AG10803 (cell line): ENCODE measurements at regions not wholly inside any gene's neighbourhood (a gene's known extent, or its start where the extent isn't known, plus 50 kb on each side); places are given as distances from the start of the nearest gene placed in this dataset.

Experiments
- DNase-seq: peaks from one replicate; pipeline ENCODE4 v3.0.0; 2010; ENCODE audit warnings: low read depth
- H3K4me3 ChIP-seq: 2 replicates; pipeline ENCODE4 v1.5.1; 2011; ENCODE audit warnings: mild to moderate bottlenecking, low read length, control low read depth
- TF ChIP-seq, protein P1 (sequence below): conservative IDR thresholded peaks from 2 replicates; pipeline ENCODE4 v1.5.1; 2011; ENCODE audit warnings: mild to moderate bottlenecking, low read length, control low read depth, inconsistent platforms

GRCh38 chr18:29309366-29309765 lies 1132.4 kb upstream of the CDH2 start:
- no peak for DNase-seq
- H3K4me3 ChIP-seq = no peak overlapping the region
- TF ChIP-seq, protein P1, sequence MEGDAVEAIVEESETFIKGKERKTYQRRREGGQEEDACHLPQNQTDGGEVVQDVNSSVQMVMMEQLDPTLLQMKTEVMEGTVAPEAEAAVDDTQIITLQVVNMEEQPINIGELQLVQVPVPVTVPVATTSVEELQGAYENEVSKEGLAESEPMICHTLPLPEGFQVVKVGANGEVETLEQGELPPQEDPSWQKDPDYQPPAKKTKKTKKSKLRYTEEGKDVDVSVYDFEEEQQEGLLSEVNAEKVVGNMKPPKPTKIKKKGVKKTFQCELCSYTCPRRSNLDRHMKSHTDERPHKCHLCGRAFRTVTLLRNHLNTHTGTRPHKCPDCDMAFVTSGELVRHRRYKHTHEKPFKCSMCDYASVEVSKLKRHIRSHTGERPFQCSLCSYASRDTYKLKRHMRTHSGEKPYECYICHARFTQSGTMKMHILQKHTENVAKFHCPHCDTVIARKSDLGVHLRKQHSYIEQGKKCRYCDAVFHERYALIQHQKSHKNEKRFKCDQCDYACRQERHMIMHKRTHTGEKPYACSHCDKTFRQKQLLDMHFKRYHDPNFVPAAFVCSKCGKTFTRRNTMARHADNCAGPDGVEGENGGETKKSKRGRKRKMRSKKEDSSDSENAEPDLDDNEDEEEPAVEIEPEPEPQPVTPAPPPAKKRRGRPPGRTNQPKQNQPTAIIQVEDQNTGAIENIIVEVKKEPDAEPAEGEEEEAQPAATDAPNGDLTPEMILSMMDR = no peak

DNA sequence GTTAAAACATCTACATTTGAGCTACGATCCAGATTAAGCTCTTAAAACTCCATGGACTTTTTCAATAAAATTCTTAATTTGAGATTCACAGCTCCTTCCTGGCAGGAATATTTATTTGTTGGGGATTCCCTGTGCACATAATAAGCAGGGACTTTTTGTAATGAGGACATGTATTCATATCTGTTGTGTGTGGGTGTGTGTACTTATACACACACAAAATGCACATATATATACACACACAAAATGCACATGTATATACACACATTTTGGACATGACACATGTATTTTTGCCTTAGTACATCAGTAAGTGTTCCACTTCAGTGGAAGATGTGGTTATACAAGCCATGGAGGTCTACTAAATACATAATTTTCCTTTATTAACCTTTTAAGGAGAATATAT lies 1131.1 kb upstream of the CDH2 start:
- no peak for DNase-seq
- H3K4me3 ChIP-seq = no peak overlapping the region
- TF ChIP-seq, protein P1 = no peak

- H3K4me3 ChIP-seq = no peak overlapping the region
- DNase-seq = no peak
- TF ChIP-seq, protein P1 = no peak
Measured at GRCh38 chr18:29307231-29307630, 1130.3 kb upstream of the CDH2 start.

GRCh38 chr18:29305516-29305915 lies 1128.6 kb upstream of the CDH2 start:
- H3K4me3 ChIP-seq = no peak overlapping the region
- TF ChIP-seq, protein P1 = no peak
- DNase-seq = no peak

DNA sequence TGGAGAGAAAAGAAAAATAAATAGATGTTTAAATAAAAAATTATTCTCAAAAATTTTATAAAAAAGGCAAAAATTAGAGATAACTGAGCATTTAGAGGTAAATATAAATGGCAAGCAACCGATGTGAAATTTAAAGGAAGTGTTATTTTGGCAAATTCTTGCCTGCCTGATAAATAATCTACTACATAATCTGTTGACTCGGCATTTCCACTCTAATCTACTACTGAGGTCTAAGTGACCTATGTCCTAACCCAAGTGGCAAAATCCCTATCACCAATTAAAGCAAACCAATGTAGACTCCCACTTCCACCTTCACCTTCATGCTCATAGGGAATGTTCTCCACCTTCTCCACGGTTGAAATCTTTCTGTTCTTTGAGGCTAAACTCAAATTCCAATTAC lies 1124.1 kb upstream of the CDH2 start:
- TF ChIP-seq, protein P1 = no peak
- no peak for DNase-seq
- no peak overlapping the region for H3K4me3 ChIP-seq

GRCh38 chr18:29285471-29285870 lies 1108.5 kb upstream of the CDH2 start:
- no peak overlapping the region for H3K4me3 ChIP-seq
- TF ChIP-seq, protein P1 = no peak
- DNase-seq = no peak

DNA sequence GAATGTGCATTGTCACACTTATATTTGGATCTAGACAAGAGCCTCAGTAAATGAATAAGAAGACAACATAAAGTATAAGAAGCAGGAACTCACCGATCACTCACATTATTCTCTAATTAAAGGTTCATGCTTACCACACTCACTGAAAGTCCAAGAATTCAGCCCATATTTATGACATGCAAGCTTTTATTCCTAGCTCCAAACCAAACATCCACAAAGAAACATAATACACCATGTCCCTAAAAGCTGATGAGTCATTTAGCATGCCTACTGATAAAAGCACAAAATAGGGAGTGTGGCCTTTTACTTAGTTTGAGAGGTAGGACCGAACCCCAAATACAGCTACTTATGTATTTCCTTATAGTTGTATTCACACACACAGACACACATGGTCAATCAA lies 1094.6 kb upstream of the CDH2 start:
- peak; percentile 3 for DNase-seq
- no peak overlapping the region for H3K4me3 ChIP-seq
- TF ChIP-seq, protein P1 = no peak
